ENCODE measurements at regions not wholly inside any gene's neighbourhood (a gene's known extent, or its start where the extent isn't known, plus 50 kb on each side); places are given as distances from the start of the nearest gene placed in this dataset.
"Not testable (repeated sequence)": the region's sequence is repeated elsewhere in the genome, so short reads cannot be mapped to it uniquely, and the experiment has no call there.

- no peaks in the 10 kb centered on the region for H3K36me3 ChIP-seq (ENCODE audit: control insufficient read depth in 3 of 3, insufficient read depth in 2 of 3, low read depth in 1 of 3, low read length in 3 of 3)
- no peak overlapping the region for H3K4me3 ChIP-seq (ENCODE audit: low read depth in 1 of 3, low read length in 3 of 3)
- H3K9me3 ChIP-seq (ENCODE audit: control insufficient read depth in 2 of 2, insufficient read depth in 1 of 2, low read depth in 1 of 2, low read length in 1 of 2): no peaks in the 10 kb centered on the region
- DNase-seq (no peak), FAIRE-seq (no peak)
- WGBS, 3 donors: 4 to 14% (median 8%) methylated on average over 1 of the region's 1 CpG
- no peak overlapping the region for H3K27ac ChIP-seq (ENCODE audit: low read depth in 1 of 3, low read length in 2 of 3)
- H3K27me3 ChIP-seq (ENCODE audit: control insufficient read depth in 3 of 3, insufficient read depth in 3 of 3, low read length in 3 of 3): no peaks in the 10 kb centered on the region
- no peaks in the 10 kb centered on the region for H3K4me1 ChIP-seq (ENCODE audit: control insufficient read depth in 3 of 3, insufficient read depth in 2 of 3, low read depth in 1 of 3, low read length in 2 of 3)
Observed at GRCh38 chr4:154164931-154165839, 326.4 kb downstream of the DCHS2 start.

- H3K4me1 ChIP-seq (ENCODE audit: control insufficient read depth in 3 of 3, insufficient read depth in 2 of 3, low read depth in 1 of 3, low read length in 2 of 3): no peaks in the 10 kb centered on the region
- no peaks in the 10 kb centered on the region for H3K9me3 ChIP-seq (ENCODE audit: control insufficient read depth in 2 of 2, insufficient read depth in 1 of 2, low read depth in 1 of 2, low read length in 1 of 2)
- WGBS, 3 donors: 27 to 37% (median 34%) methylated on average over 5 of the region's 5 CpGs
- no peaks in the 10 kb centered on the region for H3K36me3 ChIP-seq (ENCODE audit: control insufficient read depth in 3 of 3, insufficient read depth in 2 of 3, low read depth in 1 of 3, low read length in 3 of 3)
- FAIRE-seq (no peak), DNase-seq (no peak)
- H3K4me3 ChIP-seq (ENCODE audit: low read depth in 1 of 3, low read length in 3 of 3): no peak overlapping the region
- H3K27me3 ChIP-seq (ENCODE audit: control insufficient read depth in 3 of 3, insufficient read depth in 3 of 3, low read length in 3 of 3): no peaks in the 10 kb centered on the region
- no peak overlapping the region for H3K27ac ChIP-seq (ENCODE audit: low read depth in 1 of 3, low read length in 2 of 3)
Observed at GRCh38 chr4:154160519-154161301, 330.9 kb downstream of the DCHS2 start.

GRCh38 chr4:154158361-154159155 is 333.0 kb downstream of the DCHS2 start:
- Histone ChIP-seq H3K4me3 (ENCODE audit: low read depth in 1 of 3, low read length in 3 of 3) (no peak overlapping the region), H3K27ac (ENCODE audit: low read depth in 1 of 3, low read length in 2 of 3) (no peak overlapping the region), H3K27me3 (ENCODE audit: control insufficient read depth in 3 of 3, insufficient read depth in 3 of 3, low read length in 3 of 3) (no peaks in the 10 kb centered on the region), H3K36me3 (ENCODE audit: control insufficient read depth in 3 of 3, insufficient read depth in 2 of 3, low read depth in 1 of 3, low read length in 3 of 3) (no peaks in the 10 kb centered on the region), H3K4me1 (ENCODE audit: control insufficient read depth in 3 of 3, insufficient read depth in 2 of 3, low read depth in 1 of 3, low read length in 2 of 3) (no peaks in the 10 kb centered on the region), H3K9me3 (ENCODE audit: control insufficient read depth in 2 of 2, insufficient read depth in 1 of 2, low read depth in 1 of 2, low read length in 1 of 2) (no peaks in the 10 kb centered on the region)
- FAIRE-seq (no peak), DNase-seq (no peak)
- WGBS, 3 donors: 58 to 67% (median 61%) methylated on average over 6 of the region's 6 CpGs

GRCh38 chr4:154152546-154152945 is 339.1 kb downstream of the DCHS2 start:
- no peaks in the 10 kb centered on the region for H3K4me1 ChIP-seq (ENCODE audit: control insufficient read depth in 3 of 3, insufficient read depth in 2 of 3, low read depth in 1 of 3, low read length in 2 of 3)
- FAIRE-seq (no peak), DNase-seq (no peak)
- no peak overlapping the region for H3K27ac ChIP-seq (ENCODE audit: low read depth in 1 of 3, low read length in 2 of 3)
- H3K9me3 ChIP-seq (ENCODE audit: control insufficient read depth in 2 of 2, insufficient read depth in 1 of 2, low read depth in 1 of 2, low read length in 1 of 2): no peaks in the 10 kb centered on the region
- H3K27me3 ChIP-seq (ENCODE audit: control insufficient read depth in 3 of 3, insufficient read depth in 3 of 3, low read length in 3 of 3): no peaks in the 10 kb centered on the region
- WGBS, 3 donors: 89 to 91% (median 91%) methylated on average over 13 of the region's 13 CpGs
- H3K4me3 ChIP-seq (ENCODE audit: low read depth in 1 of 3, low read length in 3 of 3): no peak overlapping the region
- H3K36me3 ChIP-seq (ENCODE audit: control insufficient read depth in 3 of 3, insufficient read depth in 2 of 3, low read depth in 1 of 3, low read length in 3 of 3): no peaks in the 10 kb centered on the region

- not testable (repeated sequence) for H3K27ac ChIP-seq (ENCODE audit: low read depth in 1 of 3, low read length in 2 of 3); H3K4me1 ChIP-seq (ENCODE audit: control insufficient read depth in 3 of 3, insufficient read depth in 2 of 3, low read depth in 1 of 3, low read length in 2 of 3); H3K4me3 ChIP-seq (ENCODE audit: low read depth in 1 of 3, low read length in 3 of 3); H3K36me3 ChIP-seq (ENCODE audit: control insufficient read depth in 3 of 3, insufficient read depth in 2 of 3, low read depth in 1 of 3, low read length in 3 of 3); FAIRE-seq; H3K27me3 ChIP-seq (ENCODE audit: control insufficient read depth in 3 of 3, insufficient read depth in 3 of 3, low read length in 3 of 3); H3K9me3 ChIP-seq (ENCODE audit: control insufficient read depth in 2 of 2, insufficient read depth in 1 of 2, low read depth in 1 of 2, low read length in 1 of 2); DNase-seq
- 82 to 87% (median 85%) methylated on average over 5 of the region's 5 CpGs for WGBS, 3 donors
Observed at GRCh38 chr4:154149236-154149635, 342.4 kb downstream of the DCHS2 start.

- H3K4me3 ChIP-seq (ENCODE audit: low read depth in 1 of 3, low read length in 3 of 3): no peak overlapping the region
- H3K27ac ChIP-seq (ENCODE audit: low read depth in 1 of 3, low read length in 2 of 3): no peak overlapping the region
- FAIRE-seq (no peak), DNase-seq (no peak)
- no peaks in the 10 kb centered on the region for H3K4me1 ChIP-seq (ENCODE audit: control insufficient read depth in 3 of 3, insufficient read depth in 2 of 3, low read depth in 1 of 3, low read length in 2 of 3)
- H3K36me3 ChIP-seq (ENCODE audit: control insufficient read depth in 3 of 3, insufficient read depth in 2 of 3, low read depth in 1 of 3, low read length in 3 of 3): no peaks in the 10 kb centered on the region
- H3K27me3 ChIP-seq (ENCODE audit: control insufficient read depth in 3 of 3, insufficient read depth in 3 of 3, low read length in 3 of 3): no peaks in the 10 kb centered on the region
- no peaks in the 10 kb centered on the region for H3K9me3 ChIP-seq (ENCODE audit: control insufficient read depth in 2 of 2, insufficient read depth in 1 of 2, low read depth in 1 of 2, low read length in 1 of 2)
- 79 to 84% (median 82%) methylated on average over 6 of the region's 6 CpGs for WGBS, 3 donors
Observed at GRCh38 chr4:154143720-154144119, 347.9 kb downstream of the DCHS2 start.

GRCh38 chr4:154142664-154143063 is 348.9 kb downstream of the DCHS2 start:
- Histone ChIP-seq H3K27ac (ENCODE audit: low read depth in 1 of 3, low read length in 2 of 3) (no peak overlapping the region), H3K27me3 (ENCODE audit: control insufficient read depth in 3 of 3, insufficient read depth in 3 of 3, low read length in 3 of 3) (no peaks in the 10 kb centered on the region), H3K4me1 (ENCODE audit: control insufficient read depth in 3 of 3, insufficient read depth in 2 of 3, low read depth in 1 of 3, low read length in 2 of 3) (no peaks in the 10 kb centered on the region), H3K4me3 (ENCODE audit: low read depth in 1 of 3, low read length in 3 of 3) (no peak overlapping the region), H3K36me3 (ENCODE audit: control insufficient read depth in 3 of 3, insufficient read depth in 2 of 3, low read depth in 1 of 3, low read length in 3 of 3) (no peaks in the 10 kb centered on the region), H3K9me3 (ENCODE audit: control insufficient read depth in 2 of 2, insufficient read depth in 1 of 2, low read depth in 1 of 2, low read length in 1 of 2) (no peaks in the 10 kb centered on the region)
- no peak for DNase-seq
- 68 to 81% (median 72%) methylated on average over 2 of the region's 2 CpGs for WGBS, 3 donors
- FAIRE-seq: no peak

GRCh38 chr4:154140869-154141268 is 350.7 kb downstream of the DCHS2 start:
- Histone ChIP-seq H3K36me3 (ENCODE audit: control insufficient read depth in 3 of 3, insufficient read depth in 2 of 3, low read depth in 1 of 3, low read length in 3 of 3) (no peaks in the 10 kb centered on the region), H3K27ac (ENCODE audit: low read depth in 1 of 3, low read length in 2 of 3) (no peak overlapping the region), H3K27me3 (ENCODE audit: control insufficient read depth in 3 of 3, insufficient read depth in 3 of 3, low read length in 3 of 3) (no peaks in the 10 kb centered on the region), H3K4me1 (ENCODE audit: control insufficient read depth in 3 of 3, insufficient read depth in 2 of 3, low read depth in 1 of 3, low read length in 2 of 3) (no peaks in the 10 kb centered on the region), H3K4me3 (ENCODE audit: low read depth in 1 of 3, low read length in 3 of 3) (no peak overlapping the region), H3K9me3 (ENCODE audit: control insufficient read depth in 2 of 2, insufficient read depth in 1 of 2, low read depth in 1 of 2, low read length in 1 of 2) (no peaks in the 10 kb centered on the region)
- FAIRE-seq (no peak), DNase-seq (no peak)
- 60 to 70% (median 66%) methylated on average over 3 of the region's 3 CpGs for WGBS, 3 donors

Measured in small intestine (tissue), 7 donors.